ENCODE measurements at regions not wholly inside any gene's neighbourhood (a gene's known extent, or its start where the extent isn't known, plus 50 kb on each side); places are given as distances from the start of the nearest gene placed in this dataset.

DNA sequence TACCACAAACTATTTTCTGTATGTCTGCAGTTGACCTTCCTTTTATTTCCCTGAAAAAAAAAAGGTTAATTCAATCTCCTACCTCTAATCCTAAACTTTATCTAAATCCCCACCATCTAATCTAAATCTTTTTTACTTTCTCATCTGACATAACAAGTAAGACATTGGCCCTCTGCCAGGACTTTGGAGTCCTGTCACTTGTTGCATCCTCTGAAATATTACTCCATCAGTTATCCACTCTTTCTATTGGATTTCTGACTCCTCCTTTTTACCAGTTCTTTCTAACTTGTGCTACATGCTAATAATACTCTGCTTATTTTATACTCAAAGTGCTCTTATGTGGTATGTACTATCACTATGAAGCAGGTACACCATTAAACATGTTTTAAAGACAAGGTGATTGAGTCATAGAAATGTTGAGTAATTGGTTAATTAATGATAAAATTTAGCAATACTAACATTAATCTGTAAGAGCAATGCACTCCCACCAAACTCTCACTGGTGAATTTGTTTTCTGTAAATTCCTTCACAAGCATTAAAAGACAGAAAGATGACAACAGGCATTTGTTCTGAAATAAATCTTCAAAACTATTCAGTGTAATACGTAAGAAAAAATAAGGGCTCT, 914.2 kb upstream of the RAG2 start:
- H3K9me3 ChIP-seq (ENCODE audit: control insufficient read depth in 1 of 2, insufficient read depth in 1 of 2, low read depth in 1 of 2, low read length in 2 of 2): peaks cover 12 to 23% of the 10 kb centered on the region in 2 experiments; a peak in 3 of 4 replicates
- TF ChIP-seq POLR2AphosphoS5 (IDR thresholded peaks at IDR 0.05; ENCODE audit: low read depth, low read length) (no peak), EZH2phosphoT487 (IDR thresholded peaks at IDR 0.05; ENCODE audit: borderline replicate concordance) (no peak), FOSL1 (IDR thresholded peaks at IDR 0.05; ENCODE audit: low read depth) (no peak), CEBPB (IDR thresholded peaks at IDR 0.05; ENCODE audit: low read depth) (no peak), SRF (IDR thresholded peaks at IDR 0.05; ENCODE audit: low read depth) (no peak), EGR1 (IDR thresholded peaks at IDR 0.05; ENCODE audit: low read depth) (no peak), TCF7L2 (IDR thresholded peaks at IDR 0.05; ENCODE audit: borderline replicate concordance, extremely low read depth, insufficient read depth, insufficient read length) (no peak), CBX3 (IDR thresholded peaks at IDR 0.05; ENCODE audit: low read depth) (no peak), ELF1 (IDR thresholded peaks at IDR 0.05; ENCODE audit: borderline replicate concordance, low read depth) (no peak), RAD21 (IDR thresholded peaks at IDR 0.05; ENCODE audit: low read depth) (no peak), JUND (IDR thresholded peaks at IDR 0.05) (no peak), ZFX (IDR thresholded peaks at IDR 0.05) (no peak), ZNF274 (IDR thresholded peaks at IDR 0.05; ENCODE audit: low read depth, low read length) (no peak)
- TF ChIP-seq, protein P1, sequence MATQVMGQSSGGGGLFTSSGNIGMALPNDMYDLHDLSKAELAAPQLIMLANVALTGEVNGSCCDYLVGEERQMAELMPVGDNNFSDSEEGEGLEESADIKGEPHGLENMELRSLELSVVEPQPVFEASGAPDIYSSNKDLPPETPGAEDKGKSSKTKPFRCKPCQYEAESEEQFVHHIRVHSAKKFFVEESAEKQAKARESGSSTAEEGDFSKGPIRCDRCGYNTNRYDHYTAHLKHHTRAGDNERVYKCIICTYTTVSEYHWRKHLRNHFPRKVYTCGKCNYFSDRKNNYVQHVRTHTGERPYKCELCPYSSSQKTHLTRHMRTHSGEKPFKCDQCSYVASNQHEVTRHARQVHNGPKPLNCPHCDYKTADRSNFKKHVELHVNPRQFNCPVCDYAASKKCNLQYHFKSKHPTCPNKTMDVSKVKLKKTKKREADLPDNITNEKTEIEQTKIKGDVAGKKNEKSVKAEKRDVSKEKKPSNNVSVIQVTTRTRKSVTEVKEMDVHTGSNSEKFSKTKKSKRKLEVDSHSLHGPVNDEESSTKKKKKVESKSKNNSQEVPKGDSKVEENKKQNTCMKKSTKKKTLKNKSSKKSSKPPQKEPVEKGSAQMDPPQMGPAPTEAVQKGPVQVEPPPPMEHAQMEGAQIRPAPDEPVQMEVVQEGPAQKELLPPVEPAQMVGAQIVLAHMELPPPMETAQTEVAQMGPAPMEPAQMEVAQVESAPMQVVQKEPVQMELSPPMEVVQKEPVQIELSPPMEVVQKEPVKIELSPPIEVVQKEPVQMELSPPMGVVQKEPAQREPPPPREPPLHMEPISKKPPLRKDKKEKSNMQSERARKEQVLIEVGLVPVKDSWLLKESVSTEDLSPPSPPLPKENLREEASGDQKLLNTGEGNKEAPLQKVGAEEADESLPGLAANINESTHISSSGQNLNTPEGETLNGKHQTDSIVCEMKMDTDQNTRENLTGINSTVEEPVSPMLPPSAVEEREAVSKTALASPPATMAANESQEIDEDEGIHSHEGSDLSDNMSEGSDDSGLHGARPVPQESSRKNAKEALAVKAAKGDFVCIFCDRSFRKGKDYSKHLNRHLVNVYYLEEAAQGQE (IDR thresholded peaks at IDR 0.05; ENCODE audit: low read depth): no peak
- TF ChIP-seq, protein P2, sequence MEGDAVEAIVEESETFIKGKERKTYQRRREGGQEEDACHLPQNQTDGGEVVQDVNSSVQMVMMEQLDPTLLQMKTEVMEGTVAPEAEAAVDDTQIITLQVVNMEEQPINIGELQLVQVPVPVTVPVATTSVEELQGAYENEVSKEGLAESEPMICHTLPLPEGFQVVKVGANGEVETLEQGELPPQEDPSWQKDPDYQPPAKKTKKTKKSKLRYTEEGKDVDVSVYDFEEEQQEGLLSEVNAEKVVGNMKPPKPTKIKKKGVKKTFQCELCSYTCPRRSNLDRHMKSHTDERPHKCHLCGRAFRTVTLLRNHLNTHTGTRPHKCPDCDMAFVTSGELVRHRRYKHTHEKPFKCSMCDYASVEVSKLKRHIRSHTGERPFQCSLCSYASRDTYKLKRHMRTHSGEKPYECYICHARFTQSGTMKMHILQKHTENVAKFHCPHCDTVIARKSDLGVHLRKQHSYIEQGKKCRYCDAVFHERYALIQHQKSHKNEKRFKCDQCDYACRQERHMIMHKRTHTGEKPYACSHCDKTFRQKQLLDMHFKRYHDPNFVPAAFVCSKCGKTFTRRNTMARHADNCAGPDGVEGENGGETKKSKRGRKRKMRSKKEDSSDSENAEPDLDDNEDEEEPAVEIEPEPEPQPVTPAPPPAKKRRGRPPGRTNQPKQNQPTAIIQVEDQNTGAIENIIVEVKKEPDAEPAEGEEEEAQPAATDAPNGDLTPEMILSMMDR (IDR thresholded peaks at IDR 0.05 in 2 of 3, conservative IDR thresholded peaks at IDR 0.05 in 1 of 3; ENCODE audit: borderline replicate concordance in 1 of 3, insufficient read depth in 1 of 3, low read depth in 2 of 3, low read length in 2 of 3): no peak
- TF ChIP-seq, protein P3, sequence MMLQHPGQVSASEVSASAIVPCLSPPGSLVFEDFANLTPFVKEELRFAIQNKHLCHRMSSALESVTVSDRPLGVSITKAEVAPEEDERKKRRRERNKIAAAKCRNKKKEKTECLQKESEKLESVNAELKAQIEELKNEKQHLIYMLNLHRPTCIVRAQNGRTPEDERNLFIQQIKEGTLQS (IDR thresholded peaks at IDR 0.05): no peak
- TF ChIP-seq, protein P4, sequence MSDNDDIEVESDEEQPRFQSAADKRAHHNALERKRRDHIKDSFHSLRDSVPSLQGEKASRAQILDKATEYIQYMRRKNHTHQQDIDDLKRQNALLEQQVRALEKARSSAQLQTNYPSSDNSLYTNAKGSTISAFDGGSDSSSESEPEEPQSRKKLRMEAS (IDR thresholded peaks at IDR 0.05): no peak
- no TSS peak for BruUV-seq (replicated peaks)
- H4K20me1 ChIP-seq (ENCODE audit: insufficient read depth): no peaks in the 10 kb centered on the region
- H3K9me2 ChIP-seq (ENCODE audit: insufficient read depth): no peaks in the 10 kb centered on the region
- CTCF ChIA-PET: no interaction called here
- DNase-seq (ENCODE audit: low read depth, low spot score): no peak
- RAD21 ChIA-PET (ENCODE audit: low non-redundant PET in 1 of 2, low total read pairs in 2 of 2, uncharacterized antibody in 2 of 2, unreplicated experiment in 2 of 2): no interaction called here
- no peaks in the 10 kb centered on the region for H3K27me3 ChIP-seq (ENCODE audit: insufficient read depth, low read length)
- intact Hi-C loops (cut with micrococcal nuclease): no loop called here
- H3K9ac ChIP-seq (ENCODE audit: low read length): no peak overlapping the region
- no peak overlapping the region for H3K4me2 ChIP-seq (ENCODE audit: low read length)
- H3K79me2 ChIP-seq (ENCODE audit: insufficient read depth, low read length): no peaks in the 10 kb centered on the region
- no peak overlapping the region for H2AFZ ChIP-seq (ENCODE audit: low read depth, low read length, poor library complexity, severe bottlenecking)
- H3K4me3 ChIP-seq (replicated peaks in 1 of 2; ENCODE audit: low read depth in 1 of 2, low read length in 2 of 2): no peak overlapping the region
- H3K36me3 ChIP-seq (ENCODE audit: control insufficient read depth in 1 of 2, insufficient read depth in 2 of 2, low read length in 2 of 2): no peaks in the 10 kb centered on the region
- POLR2A ChIA-PET: no interaction called here
- H3K27ac ChIP-seq (ENCODE audit: low read depth, low read length): no peak overlapping the region
- ATAC-seq: no peak
- no peaks in the 10 kb centered on the region for H3K4me1 ChIP-seq (ENCODE audit: control insufficient read depth in 1 of 2, insufficient read depth in 2 of 2, low read length in 2 of 2)
